H1 (cell line): ENCODE measurements at regions not wholly inside any gene's neighbourhood (a gene's known extent, or its start where the extent isn't known, plus 50 kb on each side); places are given as distances from the start of the nearest gene placed in this dataset.

ENCODE experiments used
- CTCF ChIA-PET: fragments of 300-600 bp; sonication (Branson Sonifier 250); formaldehyde crosslinking; loops from one replicate; lab custom pipeline; 2021; ENCODE audit not compliant: partially characterized antibody; lab: Charles Lee
- POLR2A ChIA-PET: fragments of 300-600 bp; sonication (Branson Sonifier 250); formaldehyde crosslinking; loops from one replicate; lab custom pipeline; 2021; ENCODE audit warnings: inconsistent platforms; ENCODE audit not compliant: partially characterized antibody; lab: Charles Lee
- DNase-seq, 2 experiments: peaks; one replicate each; pipeline versions ENCODE4 v3.0.0 to v3.0.0-alpha.2; 2010 to 2022; ENCODE audit warnings: low spot score in 2 of 2, low read depth in 1 of 2, mixed read lengths in 1 of 2
- FAIRE-seq: peaks from 2 replicates; lab custom pipeline; 2011; peaks lifted over from hg19 to GRCh38; lab: Jason Lieb, UNC
- H2AFZ ChIP-seq: 2 replicates; pipeline ENCODE4 v1.8.1; 2012; ENCODE audit warnings: low read length, inconsistent platforms
- H2AK5ac ChIP-seq: 2 replicates; pipeline ENCODE4 v1.6.1; 2013; ENCODE audit warnings: low read depth, low read length
- H2BK120ac ChIP-seq: replicated peaks from 2 replicates; pipeline ENCODE3; 2013; ENCODE audit warnings: low read depth, low read length, inconsistent platforms
- H2BK12ac ChIP-seq: 2 replicates; pipeline ENCODE4 v1.6.1; 2013; ENCODE audit warnings: low read depth, low read length
- H2BK15ac ChIP-seq: 2 replicates; pipeline ENCODE4 v1.6.1; 2013; ENCODE audit warnings: low read length
- H2BK20ac ChIP-seq: 2 replicates; pipeline ENCODE4 v1.6.1; 2013; ENCODE audit warnings: low read length
- H2BK5ac ChIP-seq: 2 replicates; pipeline ENCODE4 v1.6.1; 2013; ENCODE audit warnings: low read depth, low read length
- H3K14ac ChIP-seq: 2 replicates; pipeline ENCODE4 v1.6.1; 2013; ENCODE audit warnings: inconsistent platforms; ENCODE audit not compliant: insufficient read length
- H3K18ac ChIP-seq: 2 replicates; pipeline ENCODE4 v1.6.1; 2013; ENCODE audit warnings: low read length; ENCODE audit errors: extremely low read depth
- H3K23ac ChIP-seq: 2 replicates; pipeline ENCODE4 v1.6.1; 2013; ENCODE audit warnings: inconsistent platforms; ENCODE audit not compliant: insufficient read length
- H3K23me2 ChIP-seq: 2 replicates; pipeline ENCODE4 v1.6.1; 2013; ENCODE audit warnings: low read depth, low read length
- H3K27ac ChIP-seq: 2 replicates; pipeline ENCODE4 v1.6.1; 2011; ENCODE audit warnings: low read depth, low read length, inconsistent platforms
- H3K27me3 ChIP-seq, 4 experiments: replicated peaks in 1 of 4; 1 replicate in 1 of 4; 2 replicates in 3 of 4; pipeline versions ENCODE4 v1.6.1 to v1.8.1; 2011 to 2013; ENCODE audit warnings: low read length in 3 of 4, mild to moderate bottlenecking in 3 of 4, inconsistent platforms in 2 of 4, mixed read lengths in 2 of 4, moderate library complexity in 1 of 4; ENCODE audit not compliant: control insufficient read depth in 3 of 4, insufficient read depth in 3 of 4; ENCODE audit errors: extremely low read depth in 1 of 4
- H3K36me3 ChIP-seq, 4 experiments: 2 replicates each; pipeline versions ENCODE4 v1.6.1 to v1.8.1; 2011 to 2013; ENCODE audit warnings: mild to moderate bottlenecking in 4 of 4, low read length in 3 of 4, moderate library complexity in 2 of 4, control low read depth in 1 of 4, inconsistent platforms in 1 of 4; ENCODE audit not compliant: insufficient read depth in 4 of 4, control insufficient read depth in 2 of 4
- H3K4ac ChIP-seq: replicated peaks from 2 replicates; pipeline ENCODE3; 2013; ENCODE audit warnings: low read length, low read depth, mixed read lengths, inconsistent platforms; ENCODE audit not compliant: insufficient read length
- H3K4me1 ChIP-seq, 4 experiments: replicated peaks in 1 of 4; 1 replicate in 1 of 4; 2 replicates in 3 of 4; pipeline versions ENCODE4 v1.6.1 to v1.8.1; 2011 to 2013; ENCODE audit warnings: low read length in 3 of 4, inconsistent platforms in 2 of 4, mixed read lengths in 1 of 4; ENCODE audit not compliant: insufficient read depth in 4 of 4, control insufficient read depth in 3 of 4
- H3K4me2 ChIP-seq, 2 experiments: 2 replicates each; pipeline versions ENCODE4 v1.6.1 to v1.8.1; 2011 to 2013; ENCODE audit warnings: low read depth in 2 of 2, low read length in 2 of 2, control low read depth in 1 of 2, inconsistent platforms in 1 of 2, mild to moderate bottlenecking in 1 of 2; ENCODE audit not compliant: insufficient read depth in 1 of 2
- H3K4me3 ChIP-seq, 4 experiments: fragments of 200-600, 300-600 bp in 1 of 4; sonication (generic), shearing (Covaris generic), sonication (Bioruptor Twin) in 1 of 4; 2 replicates each; pipeline versions ENCODE4 v1.5.1 to v1.8.1; 2011 to 2016; ENCODE audit warnings: low read length in 4 of 4, low read depth in 3 of 4, control low read depth in 2 of 4, inconsistent platforms in 2 of 4, mild to moderate bottlenecking in 2 of 4, mixed read lengths in 1 of 4, moderate library complexity in 1 of 4; ENCODE audit not compliant: insufficient read depth in 2 of 4; ENCODE audit errors: extremely low read depth in 1 of 4
- H3K56ac ChIP-seq: replicated peaks from 2 replicates; pipeline ENCODE3; 2013; ENCODE audit warnings: low read depth, mild to moderate bottlenecking, mixed read lengths, low read length, inconsistent platforms; ENCODE audit not compliant: insufficient read length
- H3K79me1 ChIP-seq: 2 replicates; pipeline ENCODE4 v1.6.1; 2013; ENCODE audit warnings: low read depth, low read length, control low read depth
- H3K79me2 ChIP-seq, 2 experiments: 2 replicates each; pipeline versions ENCODE4 v1.6.1 to v1.8.1; 2012 to 2013; ENCODE audit warnings: low read length in 2 of 2, mild to moderate bottlenecking in 2 of 2, inconsistent platforms in 1 of 2; ENCODE audit not compliant: insufficient read depth in 2 of 2, control insufficient read depth in 1 of 2
- H3K9ac ChIP-seq, 4 experiments: replicated peaks in 1 of 4; 1 replicate in 1 of 4; 2 replicates in 3 of 4; pipeline versions ENCODE4 v1.6.1 to v1.8.1; 2011 to 2013; ENCODE audit warnings: low read depth in 3 of 4, low read length in 3 of 4, control low read depth in 2 of 4, mild to moderate bottlenecking in 2 of 4, moderate library complexity in 2 of 4, inconsistent platforms in 1 of 4; ENCODE audit errors: extremely low read depth in 1 of 4
- H3K9me3 ChIP-seq, 2 experiments: 2 replicates each; pipeline versions ENCODE4 v1.6.1 to v1.8.1; 2012 to 2013; ENCODE audit warnings: mild to moderate bottlenecking in 2 of 2, moderate library complexity in 2 of 2, control low read depth in 1 of 2, inconsistent platforms in 1 of 2, low read depth in 1 of 2, low read length in 1 of 2, mixed read lengths in 1 of 2; ENCODE audit not compliant: insufficient read depth in 2 of 2
- H4K20me1 ChIP-seq, 2 experiments: replicated peaks in 1 of 2; 2 replicates each; pipeline versions ENCODE3 to v1.8.1; 2011 to 2013; ENCODE audit warnings: inconsistent platforms in 2 of 2, low read length in 2 of 2, mild to moderate bottlenecking in 1 of 2; ENCODE audit not compliant: insufficient read depth in 2 of 2, control insufficient read depth in 1 of 2
- H4K5ac ChIP-seq: 2 replicates; pipeline ENCODE4 v1.6.1; 2013; ENCODE audit warnings: low read length, low read depth, mixed read lengths, inconsistent platforms; ENCODE audit not compliant: insufficient read length
- H4K8ac ChIP-seq: 2 replicates; pipeline ENCODE4 v1.8.0; 2013; ENCODE audit warnings: mild to moderate bottlenecking, moderate library complexity, low read length, inconsistent platforms; ENCODE audit not compliant: insufficient read depth; ENCODE audit errors: extremely low read depth
- H4K91ac ChIP-seq: replicated peaks from 2 replicates; pipeline ENCODE3; 2013; ENCODE audit warnings: low read length, mixed read lengths, inconsistent platforms; ENCODE audit not compliant: insufficient read length
- CBX5 ChIP-seq: fragments of 300-800, 300-1000 bp; sonication (generic); IDR thresholded peaks from 2 replicates; pipeline ENCODE4 v1.7.1; 2016; ENCODE audit warnings: antibody characterized with exemption, low read length, low read depth
- CEBPB ChIP-seq: IDR thresholded peaks from 2 replicates; pipeline ENCODE4 v1.6.1; 2012; ENCODE audit warnings: low read depth, low read length
- CTBP2 ChIP-seq: IDR thresholded peaks from 2 replicates; pipeline ENCODE4 v1.7.0; 2011; ENCODE audit warnings: borderline replicate concordance, mild to moderate bottlenecking, moderate library complexity, mixed read lengths, low read length; ENCODE audit not compliant: insufficient read depth, insufficient read length
- GTF2F1 ChIP-seq: IDR thresholded peaks from 2 replicates; pipeline ENCODE4 v1.6.1; 2012; ENCODE audit warnings: low read depth, low read length, improper control_type of control experiment, borderline replicate concordance
- POLR2A ChIP-seq, 2 experiments: IDR thresholded peaks; 1 replicate in 1 of 2; 2 replicates in 1 of 2; pipeline ENCODE4 v1.6.1; 2011; ENCODE audit warnings: low read depth in 2 of 2, low read length in 2 of 2, mild to moderate bottlenecking in 2 of 2; ENCODE audit errors: control extremely low read depth in 1 of 2
- POU5F1 ChIP-seq: IDR thresholded peaks from 2 replicates; pipeline ENCODE4 v1.6.1; 2011; ENCODE audit warnings: low read depth, mild to moderate bottlenecking, low read length, moderate library complexity
- RNF2 ChIP-seq: fragments of 200-900, 300-1000 bp; sonication (generic); IDR thresholded peaks from 2 replicates; pipeline ENCODE4 v1.7.1; 2016; ENCODE audit warnings: borderline replicate concordance, low read depth, mild to moderate bottlenecking, antibody characterized with exemption, low read length; ENCODE audit not compliant: poor library complexity, severe bottlenecking; ENCODE audit errors: missing control alignments
- RXRA ChIP-seq: IDR thresholded peaks from 2 replicates; pipeline ENCODE4 v1.6.1; 2011; ENCODE audit warnings: low read depth, mild to moderate bottlenecking, low read length, moderate library complexity; ENCODE audit not compliant: insufficient read depth
- SRF ChIP-seq: IDR thresholded peaks from 2 replicates; pipeline ENCODE4 v1.6.1; 2011; ENCODE audit warnings: mild to moderate bottlenecking, low read depth, low read length, moderate library complexity
- TAF1 ChIP-seq: IDR thresholded peaks from 2 replicates; pipeline ENCODE4 v1.6.1; 2011; ENCODE audit warnings: mild to moderate bottlenecking, low read depth, low read length
- TEAD4 ChIP-seq: IDR thresholded peaks from 2 replicates; pipeline ENCODE4 v1.6.1; 2012; ENCODE audit warnings: low read depth, low read length, inconsistent platforms, mixed read lengths
- WGBS, 2 experiments: shearing (Covaris generic) in 1 of 2; methylation state at CpG; one replicate each; pipeline versions ENCODE4 v1.1.6 to v1.1.7; 2013 to 2015; ENCODE audit warnings: low lambda C conversion rate in 2 of 2, mixed read lengths in 2 of 2, inconsistent platforms in 1 of 2, low coverage in 1 of 2, missing lambda C conversion rate in 1 of 2; ENCODE audit not compliant: insufficient replicate concordance in 2 of 2, insufficient coverage in 1 of 2, insufficient read length in 1 of 2; ENCODE audit errors: extremely low coverage in 1 of 2, missing lambda C conversion rate in 1 of 2; 5-methylcytosine and 5-hydroxymethylcytosine counted together

GRCh38 chr13:90171649-90172048 is 1175.8 kb upstream of the MIR17HG start:
- Histone ChIP-seq H2AFZ (no peak overlapping the region), H3K23ac (no peak overlapping the region), H3K4me2 (no peak overlapping the region), H3K4ac (no peak overlapping the region), H3K27ac (no peak overlapping the region), H3K4me1 (no peaks in the 10 kb centered on the region), H4K5ac (no peak overlapping the region), H2BK12ac (no peak overlapping the region), H2BK15ac (no peak overlapping the region), H3K79me2 (no peaks in the 10 kb centered on the region), H3K4me3 (no peak overlapping the region), H3K14ac (no peak overlapping the region), H4K8ac (no peak overlapping the region), H4K91ac (no peak overlapping the region), H3K23me2 (no peaks in the 10 kb centered on the region), H3K9ac (no peak overlapping the region), H3K18ac (no peak overlapping the region), H3K27me3 (no peaks in the 10 kb centered on the region), H2BK20ac (no peak overlapping the region), H2AK5ac (no peak overlapping the region), H2BK120ac (no peak overlapping the region), H3K79me1 (no peaks in the 10 kb centered on the region), H2BK5ac (no peak overlapping the region), H3K9me3 (no peaks in the 10 kb centered on the region; a peak in 1 of 4 replicates), H3K56ac (no peak overlapping the region), H3K36me3 (no peaks in the 10 kb centered on the region), H4K20me1 (no peaks in the 10 kb centered on the region)
- WGBS, 2 experiments, result 95% methylated on average over 1 of the region's 1 CpG; no CpG with 5 or more reads in 1 of the 2 experiments
- ChIA-PET POLR2A (no interaction called here), CTCF (no interaction called here)
- no peak for DNase-seq
- FAIRE-seq, result no peak
- TF ChIP-seq RXRA (no peak), RNF2 (no peak), GTF2F1 (no peak), CTBP2 (no peak), POLR2A (IDR thresholded peaks at IDR 0.05; ENCODE audit: control extremely low read depth in 1 of 2, low read depth in 2 of 2, low read length in 2 of 2) (no peak), CBX5 (no peak), TAF1 (no peak), TEAD4 (no peak), CEBPB (no peak), POU5F1 (no peak), SRF (no peak)
